HEK293 (cell line): ENCODE measurements at regions not wholly inside any gene's neighbourhood (a gene's known extent, or its start where the extent isn't known, plus 50 kb on each side); places are given as distances from the start of the nearest gene placed in this dataset.

Source experiments
- CTCF ChIA-PET: fragments of 350-600 bp; formaldehyde crosslinking; extraction: SDS; loops from one replicate; lab custom pipeline; 2021; ENCODE audit warnings: antibody characterized with exemption; lab: Yijun Ruan, JAX
- POLR2A ChIA-PET: fragments of 300-600 bp; formaldehyde crosslinking; extraction: SDS; loops from one replicate; lab custom pipeline; 2020; ENCODE audit warnings: antibody characterized with exemption, inconsistent platforms; lab: Yijun Ruan, JAX
- H3K27ac ChIP-seq: fragments of 200-500 bp; sonication (Bioruptor generic); 2 replicates; pipeline ENCODE4 v1.5.1; 2014; ENCODE audit warnings: low read depth, low read length, control low read depth, inconsistent platforms; ENCODE audit errors: extremely low read depth
- H3K36me3 ChIP-seq, 2 experiments: fragments of 200-500 bp in 1 of 2; sonication (Bioruptor generic) in 1 of 2; 1 replicate in 1 of 2; 2 replicates in 1 of 2; pipeline ENCODE4 v1.5.1; 2014 to 2017; ENCODE audit warnings: inconsistent platforms in 2 of 2, low read length in 2 of 2; ENCODE audit not compliant: control insufficient read depth in 2 of 2, insufficient read depth in 1 of 2
- H3K4me1 ChIP-seq: fragments of 200-500 bp; sonication (Bioruptor generic); 2 replicates; pipeline ENCODE4 v1.5.1; 2014; ENCODE audit warnings: mild to moderate bottlenecking, low read length, inconsistent platforms; ENCODE audit not compliant: control insufficient read depth, insufficient read depth
- H3K4me3 ChIP-seq: 2 replicates; pipeline ENCODE4 v1.5.1; 2011; ENCODE audit warnings: low read depth, mild to moderate bottlenecking, control low read depth, low read length, moderate library complexity
- H3K9me3 ChIP-seq: fragments of 200-500 bp; sonication (Bioruptor generic); 2 replicates; pipeline ENCODE4 v1.5.1; 2014; ENCODE audit warnings: low read depth, low read length, inconsistent platforms; ENCODE audit not compliant: control insufficient read depth, insufficient read depth
- MEIS1 ChIP-seq: sonication (generic); formaldehyde crosslinking; IDR thresholded peaks from 2 replicates; pipeline ENCODE4 v1.8.1; 2022; ENCODE audit warnings: missing genetic modification reagents, mild to moderate bottlenecking, borderline replicate concordance
- TSHZ1 ChIP-seq: fragments of 450-650 bp; formaldehyde crosslinking; IDR thresholded peaks from 2 replicates; pipeline ENCODE4 v1.5.1; 2016; ENCODE audit warnings: missing biosample characterization, missing genetic modification characterization, borderline replicate concordance
- ZBTB8A ChIP-seq: fragments of 450-650 bp; formaldehyde crosslinking; IDR thresholded peaks from 2 replicates; pipeline ENCODE4 v1.5.1; 2016; ENCODE audit warnings: missing biosample characterization, missing genetic modification characterization
- ZNF132 ChIP-seq: fragments of 450-650 bp; formaldehyde crosslinking; IDR thresholded peaks from 2 replicates; pipeline ENCODE4 v1.5.1; 2017; ENCODE audit warnings: missing biosample characterization, missing genetic modification characterization, borderline replicate concordance
- ZNF202 ChIP-seq: fragments of 450-650 bp; formaldehyde crosslinking; IDR thresholded peaks from 2 replicates; pipeline ENCODE4 v1.5.1; 2016; ENCODE audit warnings: missing biosample characterization, missing genetic modification characterization, borderline replicate concordance
- ZNF239 ChIP-seq: fragments of 450-650 bp; formaldehyde crosslinking; IDR thresholded peaks from 2 replicates; pipeline ENCODE4 v1.5.1; 2016; ENCODE audit warnings: missing biosample characterization, missing genetic modification characterization
- ZNF266 ChIP-seq: fragments of 450-650 bp; formaldehyde crosslinking; IDR thresholded peaks from 2 replicates; pipeline ENCODE4 v1.5.1; 2016; ENCODE audit warnings: missing biosample characterization, missing genetic modification characterization, low read depth
- ZNF391 ChIP-seq: fragments of 450-650 bp; formaldehyde crosslinking; IDR thresholded peaks from 2 replicates; pipeline ENCODE4 v1.5.1; 2016; ENCODE audit warnings: low read depth, missing biosample characterization, missing genetic modification characterization, borderline replicate concordance
- ZNF404 ChIP-seq: fragments of 450-650 bp; formaldehyde crosslinking; IDR thresholded peaks from 2 replicates; pipeline ENCODE4 v1.5.1; 2017; ENCODE audit warnings: missing biosample characterization, missing genetic modification characterization
- ZNF449 ChIP-seq: fragments of 450-650 bp; formaldehyde crosslinking; IDR thresholded peaks from 2 replicates; pipeline ENCODE4 v1.5.1; 2017; ENCODE audit warnings: missing biosample characterization, mild to moderate bottlenecking, missing genetic modification characterization, moderate library complexity
- ZNF510 ChIP-seq: fragments of 450-650 bp; formaldehyde crosslinking; IDR thresholded peaks from 2 replicates; pipeline ENCODE4 v1.5.1; 2018; ENCODE audit warnings: mild to moderate bottlenecking, missing genetic modification characterization, missing biosample characterization; ENCODE audit not compliant: insufficient replicate concordance
- ZNF514 ChIP-seq: fragments of 450-650 bp; formaldehyde crosslinking; IDR thresholded peaks from 2 replicates; pipeline ENCODE4 v1.5.1; 2016; ENCODE audit warnings: missing biosample characterization, missing genetic modification characterization
- ZNF560 ChIP-seq: fragments of 450-650 bp; formaldehyde crosslinking; IDR thresholded peaks from 2 replicates; pipeline ENCODE4 v1.5.1; 2017; ENCODE audit warnings: missing biosample characterization, missing genetic modification characterization, borderline replicate concordance
- ZNF660 ChIP-seq: fragments of 450-650 bp; IDR thresholded peaks from 2 replicates; pipeline ENCODE4 v1.5.1; 2018; ENCODE audit warnings: missing biosample characterization, mild to moderate bottlenecking, missing genetic modification characterization
- ZNF777 ChIP-seq: fragments of 450-650 bp; formaldehyde crosslinking; IDR thresholded peaks from 2 replicates; pipeline ENCODE4 v1.5.1; 2017; ENCODE audit warnings: missing biosample characterization, missing genetic modification characterization, borderline replicate concordance
- TF ChIP-seq, protein P1 (sequence below): fragments of 450-650 bp; formaldehyde crosslinking; IDR thresholded peaks from 2 replicates; pipeline ENCODE4 v1.5.1; 2016; ENCODE audit warnings: missing biosample characterization, missing genetic modification characterization, borderline replicate concordance
- TF ChIP-seq, protein P2 (sequence below): IDR thresholded peaks from 2 replicates; pipeline ENCODE4 v1.6.1; 2011; ENCODE audit warnings: mild to moderate bottlenecking, low read depth, low read length, borderline replicate concordance

- Histone ChIP-seq H3K4me1 (no peaks in the 10 kb centered on the region), H3K36me3 (no peaks in the 10 kb centered on the region), H3K4me3 (no peak overlapping the region), H3K27ac (no peak overlapping the region), H3K9me3 (no peaks in the 10 kb centered on the region)
- POLR2A ChIA-PET, result no interaction called here
- TF ChIP-seq TSHZ1 (tag by site-specific recombination) (no peak), ZNF266 (tag by site-specific recombination) (no peak), ZNF510 (tag by site-specific recombination) (no peak), MEIS1 (CRISPR knock-in tag) (no peak), ZNF560 (tag by site-specific recombination) (no peak), ZNF449 (tag by site-specific recombination) (no peak), ZNF404 (no peak), ZNF514 (tag by site-specific recombination) (no peak), ZNF660 (tag by site-specific recombination) (no peak), ZNF239 (no peak), ZNF202 (tag by site-specific recombination) (no peak), ZNF132 (tag by site-specific recombination) (no peak), ZBTB8A (tag by site-specific recombination) (no peak), ZNF777 (tag by site-specific recombination) (no peak), ZNF391 (tag by site-specific recombination) (no peak)
- TF ChIP-seq, protein P1, sequence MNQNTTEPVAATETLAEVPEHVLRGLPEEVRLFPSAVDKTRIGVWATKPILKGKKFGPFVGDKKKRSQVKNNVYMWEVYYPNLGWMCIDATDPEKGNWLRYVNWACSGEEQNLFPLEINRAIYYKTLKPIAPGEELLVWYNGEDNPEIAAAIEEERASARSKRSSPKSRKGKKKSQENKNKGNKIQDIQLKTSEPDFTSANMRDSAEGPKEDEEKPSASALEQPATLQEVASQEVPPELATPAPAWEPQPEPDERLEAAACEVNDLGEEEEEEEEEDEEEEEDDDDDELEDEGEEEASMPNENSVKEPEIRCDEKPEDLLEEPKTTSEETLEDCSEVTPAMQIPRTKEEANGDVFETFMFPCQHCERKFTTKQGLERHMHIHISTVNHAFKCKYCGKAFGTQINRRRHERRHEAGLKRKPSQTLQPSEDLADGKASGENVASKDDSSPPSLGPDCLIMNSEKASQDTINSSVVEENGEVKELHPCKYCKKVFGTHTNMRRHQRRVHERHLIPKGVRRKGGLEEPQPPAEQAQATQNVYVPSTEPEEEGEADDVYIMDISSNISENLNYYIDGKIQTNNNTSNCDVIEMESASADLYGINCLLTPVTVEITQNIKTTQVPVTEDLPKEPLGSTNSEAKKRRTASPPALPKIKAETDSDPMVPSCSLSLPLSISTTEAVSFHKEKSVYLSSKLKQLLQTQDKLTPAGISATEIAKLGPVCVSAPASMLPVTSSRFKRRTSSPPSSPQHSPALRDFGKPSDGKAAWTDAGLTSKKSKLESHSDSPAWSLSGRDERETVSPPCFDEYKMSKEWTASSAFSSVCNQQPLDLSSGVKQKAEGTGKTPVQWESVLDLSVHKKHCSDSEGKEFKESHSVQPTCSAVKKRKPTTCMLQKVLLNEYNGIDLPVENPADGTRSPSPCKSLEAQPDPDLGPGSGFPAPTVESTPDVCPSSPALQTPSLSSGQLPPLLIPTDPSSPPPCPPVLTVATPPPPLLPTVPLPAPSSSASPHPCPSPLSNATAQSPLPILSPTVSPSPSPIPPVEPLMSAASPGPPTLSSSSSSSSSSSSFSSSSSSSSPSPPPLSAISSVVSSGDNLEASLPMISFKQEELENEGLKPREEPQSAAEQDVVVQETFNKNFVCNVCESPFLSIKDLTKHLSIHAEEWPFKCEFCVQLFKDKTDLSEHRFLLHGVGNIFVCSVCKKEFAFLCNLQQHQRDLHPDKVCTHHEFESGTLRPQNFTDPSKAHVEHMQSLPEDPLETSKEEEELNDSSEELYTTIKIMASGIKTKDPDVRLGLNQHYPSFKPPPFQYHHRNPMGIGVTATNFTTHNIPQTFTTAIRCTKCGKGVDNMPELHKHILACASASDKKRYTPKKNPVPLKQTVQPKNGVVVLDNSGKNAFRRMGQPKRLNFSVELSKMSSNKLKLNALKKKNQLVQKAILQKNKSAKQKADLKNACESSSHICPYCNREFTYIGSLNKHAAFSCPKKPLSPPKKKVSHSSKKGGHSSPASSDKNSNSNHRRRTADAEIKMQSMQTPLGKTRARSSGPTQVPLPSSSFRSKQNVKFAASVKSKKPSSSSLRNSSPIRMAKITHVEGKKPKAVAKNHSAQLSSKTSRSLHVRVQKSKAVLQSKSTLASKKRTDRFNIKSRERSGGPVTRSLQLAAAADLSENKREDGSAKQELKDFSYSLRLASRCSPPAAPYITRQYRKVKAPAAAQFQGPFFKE (tag by site-specific recombination), result no peak
- TF ChIP-seq, protein P2, sequence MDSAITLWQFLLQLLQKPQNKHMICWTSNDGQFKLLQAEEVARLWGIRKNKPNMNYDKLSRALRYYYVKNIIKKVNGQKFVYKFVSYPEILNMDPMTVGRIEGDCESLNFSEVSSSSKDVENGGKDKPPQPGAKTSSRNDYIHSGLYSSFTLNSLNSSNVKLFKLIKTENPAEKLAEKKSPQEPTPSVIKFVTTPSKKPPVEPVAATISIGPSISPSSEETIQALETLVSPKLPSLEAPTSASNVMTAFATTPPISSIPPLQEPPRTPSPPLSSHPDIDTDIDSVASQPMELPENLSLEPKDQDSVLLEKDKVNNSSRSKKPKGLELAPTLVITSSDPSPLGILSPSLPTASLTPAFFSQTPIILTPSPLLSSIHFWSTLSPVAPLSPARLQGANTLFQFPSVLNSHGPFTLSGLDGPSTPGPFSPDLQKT, result no peak
- CTCF ChIA-PET, result no interaction called here
Observed at GRCh38 chr3:135753506-135753905, 212.0 kb upstream of the PPP2R3A start.
